Endothelial cell of umbilical vein (primary cell): ENCODE measurements at regions not wholly inside any gene's neighbourhood (a gene's known extent, or its start where the extent isn't known, plus 50 kb on each side); places are given as distances from the start of the nearest gene placed in this dataset.
"Not testable (repeated sequence)": the region's sequence is repeated elsewhere in the genome, so short reads cannot be mapped to it uniquely, and the experiment has no call there.

Experiments used
- BruUV-seq: library from RNA; stranded (reverse); fragments of 400-500 nt; replicated peaks from 2 replicates; lab custom pipeline; 2021; lab: Mats Ljungman, UMichigan
- CTCF ChIA-PET: fragments of 300-600, 350-600 bp; sonication (Branson Sonifier 250); formaldehyde crosslinking; loops from one replicate; lab custom pipeline; 2021; ENCODE audit warnings: antibody characterized with exemption, inconsistent platforms; lab: Charles Lee
- POLR2A ChIA-PET: fragments of 300-600, 350-600 bp; sonication (Branson Sonifier 250); formaldehyde crosslinking; loops from one replicate; lab custom pipeline; 2021; ENCODE audit warnings: antibody characterized with exemption, inconsistent platforms; lab: Charles Lee
- DNase-seq: peaks from one replicate; pipeline ENCODE4 v3.0.0-alpha.2; 2011; ENCODE audit warnings: low read depth, low spot score
- FAIRE-seq: peaks from 2 replicates; lab custom pipeline; 2011; peaks lifted over from hg19 to GRCh38; lab: Jason Lieb, UNC
- H2AFZ ChIP-seq: 2 replicates; pipeline ENCODE4 v1.6.0; 2012; ENCODE audit warnings: low read depth, low read length, control low read depth, inconsistent platforms
- H3K27ac ChIP-seq: 2 replicates; pipeline ENCODE4 v1.5.1; 2011; ENCODE audit warnings: low read depth, mild to moderate bottlenecking, control low read depth, low read length, moderate library complexity; ENCODE audit not compliant: insufficient read depth
- H3K27me3 ChIP-seq, 2 experiments: 2 replicates each; pipeline versions ENCODE4 v1.6.0 to v1.6.1; 2011; ENCODE audit warnings: low read length in 2 of 2, mixed read lengths in 1 of 2; ENCODE audit not compliant: control insufficient read depth in 2 of 2, insufficient read depth in 2 of 2
- H3K36me3 ChIP-seq, 2 experiments: 2 replicates in 1 of 2; 3 replicates in 1 of 2; pipeline ENCODE4 v1.5.1; 2011; ENCODE audit warnings: low read length in 2 of 2, mild to moderate bottlenecking in 1 of 2, moderate library complexity in 1 of 2; ENCODE audit not compliant: control insufficient read depth in 2 of 2, insufficient read depth in 2 of 2; ENCODE audit errors: extremely low read depth in 1 of 2
- H3K4me1 ChIP-seq: 3 replicates; pipeline ENCODE4 v1.5.1; 2011; ENCODE audit warnings: mild to moderate bottlenecking, low read length; ENCODE audit not compliant: control insufficient read depth, insufficient read depth; ENCODE audit errors: extremely low read depth
- H3K4me2 ChIP-seq: 2 replicates; pipeline ENCODE4 v1.6.1; 2011; ENCODE audit warnings: low read length, control low read depth, mixed read lengths; ENCODE audit not compliant: insufficient read depth
- H3K4me3 ChIP-seq, 3 experiments: fragments of 200-600 bp in 1 of 3; sonication (generic), shearing (Covaris generic) in 1 of 3; replicated peaks in 1 of 3; 2 replicates each; pipeline ENCODE4 v1.5.1; 2011 to 2016; ENCODE audit warnings: control low read depth in 3 of 3, low read length in 3 of 3, mild to moderate bottlenecking in 2 of 3, inconsistent platforms in 1 of 3, low read depth in 1 of 3, moderate library complexity in 1 of 3; ENCODE audit not compliant: insufficient read depth in 1 of 3
- H3K79me2 ChIP-seq: 2 replicates; pipeline ENCODE4 v1.6.0; 2012; ENCODE audit warnings: low read length, inconsistent platforms; ENCODE audit not compliant: control insufficient read depth, insufficient read depth
- H3K9ac ChIP-seq: replicated peaks from 2 replicates; pipeline ENCODE3; 2011; ENCODE audit warnings: low read length, control low read depth; ENCODE audit not compliant: insufficient read depth; ENCODE audit errors: extremely low read depth
- H3K9me1 ChIP-seq: replicated peaks from 3 replicates; pipeline ENCODE4 v1.6.0; 2011; ENCODE audit warnings: mild to moderate bottlenecking, low read length; ENCODE audit not compliant: control insufficient read depth, insufficient read depth; ENCODE audit errors: extremely low read depth
- H3K9me3 ChIP-seq: replicated peaks from 2 replicates; pipeline ENCODE4 v1.5.1; 2012; ENCODE audit warnings: low read length, inconsistent platforms; ENCODE audit not compliant: control insufficient read depth, insufficient read depth
- H4K20me1 ChIP-seq: replicated peaks from 2 replicates; pipeline ENCODE3; 2011; ENCODE audit warnings: mild to moderate bottlenecking, low read length; ENCODE audit not compliant: control insufficient read depth, insufficient read depth; ENCODE audit errors: extremely low read depth
- CTCF ChIP-seq, 2 donors: IDR thresholded peaks; 1 replicate in 1 of 2; 2 replicates in 1 of 2; pipeline ENCODE4 v1.5.1; 2011; ENCODE audit warnings: low read length in 2 of 2, mild to moderate bottlenecking in 2 of 2, moderate library complexity in 2 of 2, control low read depth in 1 of 2, inconsistent platforms in 1 of 2, low read depth in 1 of 2; ENCODE audit not compliant: insufficient read depth in 1 of 2; ENCODE audit errors: extremely low read depth in 1 of 2
- EZH2 ChIP-seq: IDR thresholded peaks from 2 replicates; pipeline ENCODE4 v1.6.1; 2012; ENCODE audit warnings: borderline replicate concordance, low read depth, mild to moderate bottlenecking, moderate library complexity, low read length, inconsistent platforms; ENCODE audit not compliant: severe bottlenecking
- GATA2 ChIP-seq: IDR thresholded peaks from 2 replicates; pipeline ENCODE4 v1.7.0; 2011; ENCODE audit warnings: low read depth, mild to moderate bottlenecking, moderate library complexity, mixed read lengths, low read length; ENCODE audit not compliant: insufficient read length, insufficient read depth
- JUN ChIP-seq: IDR thresholded peaks from 2 replicates; pipeline ENCODE4 v1.6.1; 2011; ENCODE audit warnings: borderline replicate concordance, low read depth; ENCODE audit not compliant: insufficient read length, insufficient read depth
- MAX ChIP-seq: IDR thresholded peaks from 2 replicates; pipeline ENCODE4 v1.6.1; 2011; ENCODE audit not compliant: insufficient read depth, insufficient read length
- MYC ChIP-seq: IDR thresholded peaks from one replicate; pipeline ENCODE4 v1.6.1; 2011; ENCODE audit warnings: mild to moderate bottlenecking, low read depth, low read length
- POLR2AphosphoS5 ChIP-seq: IDR thresholded peaks from 2 replicates; pipeline ENCODE4 v1.6.1; 2012; ENCODE audit warnings: low read depth, mild to moderate bottlenecking, control low read depth, low read length, moderate library complexity; ENCODE audit not compliant: insufficient read depth
- dilution Hi-C: fragments of 300-500 bp; cut with MboI; formaldehyde crosslinking; loops from one replicate; pipeline ENCODE4 v1.15.0; 2019; ENCODE audit warnings: low sequenced_read_pairs; ENCODE audit not compliant: extremely low pct_ligation_motif_present
- intact Hi-C: fragments of 100-400 bp; cut with micrococcal nuclease; formaldehyde crosslinking; loops from one replicate; pipeline ENCODE4 v1.10.0; 2022

- Histone ChIP-seq H3K79me2 (no peaks in the 10 kb centered on the region), H4K20me1 (no peaks in the 10 kb centered on the region), H3K9ac (no peak overlapping the region), H3K27me3 (no peaks in the 10 kb centered on the region), H2AFZ (no peak overlapping the region), H3K9me1 (no peaks in the 10 kb centered on the region), H3K9me3 (no peaks in the 10 kb centered on the region), H3K4me2 (no peak overlapping the region), H3K27ac (no peak overlapping the region), H3K4me1 (peaks cover 24% of the 10 kb centered on the region), H3K36me3 (no peaks in the 10 kb centered on the region), H3K4me3 (no peak overlapping the region)
- dilution Hi-C loops: no loop called here
- ChIA-PET POLR2A (no interaction called here), CTCF (no interaction called here)
- intact Hi-C loops: no loop called here
- DNase-seq: no peak
- no peak for TF ChIP-seq CTCF (IDR thresholded peaks at IDR 0.05; ENCODE audit: extremely low read depth in 1 of 2, insufficient read depth in 1 of 2, low read depth in 1 of 2, low read length in 2 of 2)
- TF ChIP-seq GATA2: no peak
- TF ChIP-seq POLR2AphosphoS5: no peak
- TF ChIP-seq MYC: no peak
- no peak for TF ChIP-seq EZH2
- no peak for TF ChIP-seq JUN
- no peak for TF ChIP-seq MAX
- no peak for FAIRE-seq
- no TSS peak for BruUV-seq
Observed at GRCh38 chr15:66886686-66887273, 178.6 kb upstream of the SMAD3 start.

- H3K79me2 ChIP-seq, H4K20me1 ChIP-seq, H3K4me1 ChIP-seq, FAIRE-seq, H3K36me3 ChIP-seq, H3K9me3 ChIP-seq, DNase-seq, H3K27me3 ChIP-seq, H3K27ac ChIP-seq, H3K4me2 ChIP-seq, H3K9me1 ChIP-seq, H3K4me3 ChIP-seq, H2AFZ ChIP-seq, intact Hi-C loops, BruUV-seq, H3K9ac ChIP-seq, dilution Hi-C loops: not testable (repeated sequence)
- ChIA-PET POLR2A (interaction anchor here (0.6 kb wide), 1 partner anchor 642 kb away, joined by 3 read pairs; no protein-coding TSS in a partner anchor), CTCF (interaction anchor here (1.2 kb wide), 1 partner anchor 26 kb away, joined by 3 read pairs; no protein-coding TSS in a partner anchor)
Observed at GRCh38 chr15:66889298-66889697, 176.1 kb upstream of the SMAD3 start.
